H9 (cell line): ENCODE measurements at regions not wholly inside any gene's neighbourhood (a gene's known extent, or its start where the extent isn't known, plus 50 kb on each side); places are given as distances from the start of the nearest gene placed in this dataset.

Experiments used
- DNase-seq: peaks from one replicate; pipeline ENCODE4 v3.0.0-alpha.2; 2017
- H2AFZ ChIP-seq: one replicate; pipeline ENCODE4 v1.6.1; 2013; ENCODE audit warnings: mild to moderate bottlenecking, low read length, control low read depth, moderate library complexity
- H2AK5ac ChIP-seq: 2 replicates; pipeline ENCODE4 v1.6.1; 2013; ENCODE audit warnings: low read length, control low read depth, mixed read lengths; ENCODE audit not compliant: insufficient read length
- H2BK120ac ChIP-seq: one replicate; pipeline ENCODE4 v1.6.1; 2013; ENCODE audit warnings: low read depth, mild to moderate bottlenecking, low read length, control low read depth, inconsistent platforms; ENCODE audit not compliant: poor library complexity, severe bottlenecking
- H2BK12ac ChIP-seq: 2 replicates; pipeline ENCODE4 v1.6.1; 2013; ENCODE audit warnings: low read length, control low read depth, mixed read lengths, low read depth; ENCODE audit not compliant: insufficient read length
- H2BK15ac ChIP-seq: 2 replicates; pipeline ENCODE4 v1.6.1; 2013; ENCODE audit warnings: low read depth, low read length, control low read depth
- H2BK20ac ChIP-seq: one replicate; pipeline ENCODE4 v1.6.1; 2013; ENCODE audit warnings: low read depth, mild to moderate bottlenecking, low read length, control low read depth, inconsistent platforms; ENCODE audit not compliant: poor library complexity, severe bottlenecking
- H2BK5ac ChIP-seq: 2 replicates; pipeline ENCODE4 v1.6.1; 2013; ENCODE audit warnings: low read length, control low read depth, mixed read lengths; ENCODE audit not compliant: insufficient read length
- H3K14ac ChIP-seq: 2 replicates; pipeline ENCODE4 v1.6.1; 2013; ENCODE audit warnings: low read length, control low read depth; ENCODE audit not compliant: insufficient read depth
- H3K18ac ChIP-seq: 2 replicates; pipeline ENCODE4 v1.6.1; 2013; ENCODE audit warnings: low read depth, mild to moderate bottlenecking, mixed read lengths, low read length, control low read depth; ENCODE audit not compliant: insufficient read length
- H3K23ac ChIP-seq: 2 replicates; pipeline ENCODE4 v1.6.1; 2013; ENCODE audit warnings: low read length, control low read depth, mixed read lengths, low read depth; ENCODE audit not compliant: insufficient read length
- H3K23me2 ChIP-seq: 2 replicates; pipeline ENCODE4 v1.6.1; 2013; ENCODE audit warnings: low read depth, mild to moderate bottlenecking, mixed read lengths, low read length, control low read depth; ENCODE audit not compliant: insufficient read length, poor library complexity, severe bottlenecking
- H3K27ac ChIP-seq: 2 replicates; pipeline ENCODE4 v1.5.1; 2013; ENCODE audit warnings: low read length, control low read depth, mixed read lengths, low read depth; ENCODE audit not compliant: insufficient read length
- H3K27me3 ChIP-seq: 2 replicates; pipeline ENCODE4 v1.6.1; 2013; ENCODE audit warnings: low read length, control low read depth, inconsistent platforms; ENCODE audit not compliant: insufficient read depth
- H3K4ac ChIP-seq: 2 replicates; pipeline ENCODE4 v1.6.1; 2013; ENCODE audit warnings: low read depth, mild to moderate bottlenecking, control low read depth, inconsistent platforms, low read length, moderate library complexity
- H3K4me1 ChIP-seq: 2 replicates; pipeline ENCODE4 v1.6.1; 2013; ENCODE audit warnings: low read length, control low read depth, inconsistent platforms; ENCODE audit not compliant: insufficient read depth
- H3K4me2 ChIP-seq: 2 replicates; pipeline ENCODE4 v1.6.1; 2013; ENCODE audit warnings: low read length, control low read depth, mixed read lengths; ENCODE audit not compliant: insufficient read length, insufficient read depth
- H3K56ac ChIP-seq: 2 replicates; pipeline ENCODE4 v1.6.1; 2013; ENCODE audit warnings: low read depth, mild to moderate bottlenecking, mixed read lengths, low read length, control low read depth; ENCODE audit not compliant: insufficient read length
- H3K79me1 ChIP-seq: 2 replicates; pipeline ENCODE4 v1.6.1; 2013; ENCODE audit warnings: low read depth, mild to moderate bottlenecking, moderate library complexity, low read length, control low read depth, inconsistent platforms; ENCODE audit not compliant: insufficient read depth, poor library complexity, severe bottlenecking
- H3K79me2 ChIP-seq: 2 replicates; pipeline ENCODE4 v1.6.1; 2013; ENCODE audit warnings: low read length, control low read depth, inconsistent platforms; ENCODE audit not compliant: insufficient read depth
- H3K9ac ChIP-seq: 2 replicates; pipeline ENCODE4 v1.6.1; 2013; ENCODE audit warnings: low read length, control low read depth, mixed read lengths; ENCODE audit not compliant: insufficient read length; ENCODE audit errors: extremely low read depth
- H3K9me3 ChIP-seq: one replicate; pipeline ENCODE4 v1.6.1; 2013; ENCODE audit warnings: low read depth, low read length, inconsistent platforms; ENCODE audit not compliant: control insufficient read depth
- H3T11ph ChIP-seq: one replicate; pipeline ENCODE4 v1.6.1; 2013; ENCODE audit warnings: mild to moderate bottlenecking, low read length, control low read depth, inconsistent platforms
- H4K20me1 ChIP-seq: one replicate; pipeline ENCODE4 v1.6.1; 2013; ENCODE audit not compliant: control insufficient read depth, insufficient read length, insufficient read depth
- H4K5ac ChIP-seq: 2 replicates; pipeline ENCODE4 v1.6.1; 2013; ENCODE audit warnings: low read depth, mild to moderate bottlenecking, mixed read lengths, low read length, control low read depth; ENCODE audit not compliant: insufficient read length
- H4K8ac ChIP-seq: replicated peaks from 2 replicates; pipeline ENCODE4 v1.6.1; 2013; ENCODE audit warnings: low read length, control low read depth, mixed read lengths, low read depth; ENCODE audit not compliant: insufficient read length
- H4K91ac ChIP-seq: 2 replicates; pipeline ENCODE4 v1.6.1; 2013; ENCODE audit warnings: low read depth, mild to moderate bottlenecking, moderate library complexity, mixed read lengths, low read length, control low read depth; ENCODE audit not compliant: insufficient read length
- H3K27ac Mint-ChIP-seq, 3 experiments: 2 replicates in 2 of 3; 3 replicates in 1 of 3; pipeline ENCODE4 v1.8.0; 2020 to 2021; ENCODE audit warnings: mixed read lengths in 3 of 3, mild to moderate bottlenecking in 1 of 3, moderate library complexity in 1 of 3
- H3K27me3 Mint-ChIP-seq: 2 replicates; pipeline ENCODE4 v1.8.0; 2021; ENCODE audit warnings: low read depth, mild to moderate bottlenecking, moderate library complexity, mixed read lengths
- H3K36me3 Mint-ChIP-seq, 3 experiments: 2 replicates in 2 of 3; 3 replicates in 1 of 3; pipeline ENCODE4 v1.8.0; 2020 to 2021; ENCODE audit warnings: low read depth in 3 of 3, mixed read lengths in 3 of 3; ENCODE audit not compliant: insufficient read depth in 1 of 3
- H3K4me1 Mint-ChIP-seq, 2 experiments: 2 replicates each; pipeline ENCODE4 v1.8.0; 2020; ENCODE audit warnings: mixed read lengths in 2 of 2
- H3K4me3 Mint-ChIP-seq, 2 experiments: 2 replicates in 1 of 2; 3 replicates in 1 of 2; pipeline ENCODE4 v1.8.0; 2020 to 2021; ENCODE audit warnings: mild to moderate bottlenecking in 2 of 2, mixed read lengths in 2 of 2, moderate library complexity in 1 of 2
- H3K9me3 Mint-ChIP-seq, 2 experiments: 2 replicates in 1 of 2; 3 replicates in 1 of 2; pipeline ENCODE4 v1.8.0; 2020; ENCODE audit warnings: mild to moderate bottlenecking in 2 of 2, mixed read lengths in 2 of 2, moderate library complexity in 1 of 2
- WGBS: extraction: QIAGEN DNeasy Blood & Tissue Kit; methylation state at CpG from one replicate; pipeline ENCODE4 v1.1.7; 2013; ENCODE audit warnings: missing lambda C conversion rate, low lambda C conversion rate, mixed read lengths; ENCODE audit not compliant: insufficient read length; ENCODE audit errors: extremely low coverage; 5-methylcytosine and 5-hydroxymethylcytosine counted together
- TF ChIP-seq, protein P1 (sequence below): fragments of 200-600 bp; sonication (generic); conservative IDR thresholded peaks from 3 replicates; pipeline ENCODE4 v1.8.0; 2021; ENCODE audit warnings: antibody characterized with exemption, mild to moderate bottlenecking

- H3K36me3 Mint-ChIP-seq: no peaks in the 10 kb centered on the region
- no peak overlapping the region for H3K14ac ChIP-seq
- H2AFZ ChIP-seq: no peak overlapping the region
- no peaks in the 10 kb centered on the region for H3K27me3 ChIP-seq
- H3K4me1 ChIP-seq: no peaks in the 10 kb centered on the region
- no peak overlapping the region for H4K5ac ChIP-seq
- H4K20me1 ChIP-seq: no peaks in the 10 kb centered on the region
- no peak overlapping the region for H4K91ac ChIP-seq
- no peak overlapping the region for H4K8ac ChIP-seq
- H2BK120ac ChIP-seq: no peak overlapping the region
- no peak for DNase-seq
- H3K27ac ChIP-seq: no peak overlapping the region
- no peak overlapping the region for H2BK15ac ChIP-seq
- no peak overlapping the region for H3K56ac ChIP-seq
- H3K4ac ChIP-seq: no peak overlapping the region
- no CpG with 5 or more reads among the region's 1 CpG for WGBS
- no peak overlapping the region for H3T11ph ChIP-seq
- H3K23me2 ChIP-seq: no peaks in the 10 kb centered on the region
- H3K23ac ChIP-seq: no peak overlapping the region
- H3K4me3 Mint-ChIP-seq: no peak overlapping the region
- H3K9ac ChIP-seq: no peak overlapping the region
- no peaks in the 10 kb centered on the region for H3K27me3 Mint-ChIP-seq
- H2BK20ac ChIP-seq: no peak overlapping the region
- H3K4me2 ChIP-seq: no peak overlapping the region
- no peaks in the 10 kb centered on the region for H3K9me3 Mint-ChIP-seq
- H2BK5ac ChIP-seq: no peak overlapping the region
- no peak overlapping the region for H3K18ac ChIP-seq
- no peaks in the 10 kb centered on the region for H3K9me3 ChIP-seq
- no peak overlapping the region for H2AK5ac ChIP-seq
- no peaks in the 10 kb centered on the region for H3K79me2 ChIP-seq
- H2BK12ac ChIP-seq: no peak overlapping the region
- no peaks in the 10 kb centered on the region for H3K79me1 ChIP-seq
- H3K4me1 Mint-ChIP-seq: peaks cover 13 to 19% of the 10 kb centered on the region in 2 experiments
- H3K27ac Mint-ChIP-seq: no peak overlapping the region; a peak in 1 of 7 replicates
- TF ChIP-seq, protein P1, sequence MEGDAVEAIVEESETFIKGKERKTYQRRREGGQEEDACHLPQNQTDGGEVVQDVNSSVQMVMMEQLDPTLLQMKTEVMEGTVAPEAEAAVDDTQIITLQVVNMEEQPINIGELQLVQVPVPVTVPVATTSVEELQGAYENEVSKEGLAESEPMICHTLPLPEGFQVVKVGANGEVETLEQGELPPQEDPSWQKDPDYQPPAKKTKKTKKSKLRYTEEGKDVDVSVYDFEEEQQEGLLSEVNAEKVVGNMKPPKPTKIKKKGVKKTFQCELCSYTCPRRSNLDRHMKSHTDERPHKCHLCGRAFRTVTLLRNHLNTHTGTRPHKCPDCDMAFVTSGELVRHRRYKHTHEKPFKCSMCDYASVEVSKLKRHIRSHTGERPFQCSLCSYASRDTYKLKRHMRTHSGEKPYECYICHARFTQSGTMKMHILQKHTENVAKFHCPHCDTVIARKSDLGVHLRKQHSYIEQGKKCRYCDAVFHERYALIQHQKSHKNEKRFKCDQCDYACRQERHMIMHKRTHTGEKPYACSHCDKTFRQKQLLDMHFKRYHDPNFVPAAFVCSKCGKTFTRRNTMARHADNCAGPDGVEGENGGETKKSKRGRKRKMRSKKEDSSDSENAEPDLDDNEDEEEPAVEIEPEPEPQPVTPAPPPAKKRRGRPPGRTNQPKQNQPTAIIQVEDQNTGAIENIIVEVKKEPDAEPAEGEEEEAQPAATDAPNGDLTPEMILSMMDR: peak; percentile 60; the same call in 2 of the 3 replicates
Observed at GRCh38 chr10:57849691-57850357, 417.9 kb downstream of the IPMK start.
